ENCODE measurements at regions not wholly inside any gene's neighbourhood (a gene's known extent, or its start where the extent isn't known, plus 50 kb on each side); places are given as distances from the start of the nearest gene placed in this dataset.

DNA sequence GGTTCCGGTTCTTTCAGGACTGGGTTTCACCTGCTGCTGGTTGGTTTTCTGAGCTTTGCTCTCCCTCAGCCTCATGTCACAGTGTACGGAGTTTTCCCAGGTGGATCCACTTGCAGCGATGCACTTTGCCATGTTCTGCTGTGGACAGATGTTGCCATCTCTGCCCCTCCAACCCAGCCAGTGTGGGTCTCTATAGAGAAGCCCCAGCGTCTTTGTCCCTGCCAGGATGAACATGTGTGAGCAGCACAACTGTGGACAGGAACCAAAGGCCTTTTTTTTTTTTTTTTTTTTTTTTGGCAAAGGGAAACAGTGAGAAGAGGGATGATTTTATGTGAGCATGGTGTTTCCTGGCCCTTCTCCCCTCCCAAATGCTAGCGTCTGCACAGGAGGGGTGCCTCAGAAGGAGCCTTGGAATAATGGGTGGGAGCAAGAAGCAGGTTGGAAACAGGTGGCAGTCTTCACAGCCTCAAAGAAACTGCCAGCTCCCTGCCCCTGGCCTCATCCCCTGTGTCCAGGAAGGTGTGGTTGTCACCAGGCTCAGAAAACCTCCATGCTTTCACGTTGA, 106.5 kb downstream of the RPS24 start:
- in situ Hi-C loops (cut with HindIII; ENCODE audit: low sequenced_read_pairs): no loop called here
- no peak for DNase-seq (ENCODE audit: low read depth)
- H3K4me3 ChIP-seq (ENCODE audit: low read depth, low read length): no peak overlapping the region
- TF ChIP-seq, protein P1, sequence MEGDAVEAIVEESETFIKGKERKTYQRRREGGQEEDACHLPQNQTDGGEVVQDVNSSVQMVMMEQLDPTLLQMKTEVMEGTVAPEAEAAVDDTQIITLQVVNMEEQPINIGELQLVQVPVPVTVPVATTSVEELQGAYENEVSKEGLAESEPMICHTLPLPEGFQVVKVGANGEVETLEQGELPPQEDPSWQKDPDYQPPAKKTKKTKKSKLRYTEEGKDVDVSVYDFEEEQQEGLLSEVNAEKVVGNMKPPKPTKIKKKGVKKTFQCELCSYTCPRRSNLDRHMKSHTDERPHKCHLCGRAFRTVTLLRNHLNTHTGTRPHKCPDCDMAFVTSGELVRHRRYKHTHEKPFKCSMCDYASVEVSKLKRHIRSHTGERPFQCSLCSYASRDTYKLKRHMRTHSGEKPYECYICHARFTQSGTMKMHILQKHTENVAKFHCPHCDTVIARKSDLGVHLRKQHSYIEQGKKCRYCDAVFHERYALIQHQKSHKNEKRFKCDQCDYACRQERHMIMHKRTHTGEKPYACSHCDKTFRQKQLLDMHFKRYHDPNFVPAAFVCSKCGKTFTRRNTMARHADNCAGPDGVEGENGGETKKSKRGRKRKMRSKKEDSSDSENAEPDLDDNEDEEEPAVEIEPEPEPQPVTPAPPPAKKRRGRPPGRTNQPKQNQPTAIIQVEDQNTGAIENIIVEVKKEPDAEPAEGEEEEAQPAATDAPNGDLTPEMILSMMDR (IDR thresholded peaks at IDR 0.05; ENCODE audit: low read depth, low read length, missing control alignments): no peak

DNA sequence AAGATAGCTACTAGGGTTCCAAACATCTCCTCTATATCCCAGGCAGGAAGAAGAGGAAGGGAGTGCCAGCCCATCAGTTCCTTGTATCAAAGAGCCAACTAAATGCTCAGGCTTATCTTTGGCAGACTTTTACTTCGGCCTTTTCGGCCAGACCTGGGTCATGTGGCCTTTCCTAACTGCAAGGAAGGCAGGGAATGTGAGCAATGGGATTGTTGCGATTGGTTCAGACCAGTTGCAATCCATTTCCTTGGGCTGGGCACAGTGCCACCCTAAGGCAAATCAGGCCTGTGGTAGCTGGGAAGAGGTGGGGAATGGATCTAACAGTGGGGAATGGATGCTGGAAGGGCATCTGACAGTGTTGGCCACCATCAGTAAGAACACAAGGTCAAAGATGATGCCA, 109.9 kb downstream of the RPS24 start:
- no peak overlapping the region for H3K4me3 ChIP-seq (ENCODE audit: low read depth, low read length)
- in situ Hi-C loops (cut with HindIII; ENCODE audit: low sequenced_read_pairs): no loop called here
- no peak for DNase-seq (ENCODE audit: low read depth)
- TF ChIP-seq, protein P1 (IDR thresholded peaks at IDR 0.05; ENCODE audit: low read depth, low read length, missing control alignments): no peak

DNA sequence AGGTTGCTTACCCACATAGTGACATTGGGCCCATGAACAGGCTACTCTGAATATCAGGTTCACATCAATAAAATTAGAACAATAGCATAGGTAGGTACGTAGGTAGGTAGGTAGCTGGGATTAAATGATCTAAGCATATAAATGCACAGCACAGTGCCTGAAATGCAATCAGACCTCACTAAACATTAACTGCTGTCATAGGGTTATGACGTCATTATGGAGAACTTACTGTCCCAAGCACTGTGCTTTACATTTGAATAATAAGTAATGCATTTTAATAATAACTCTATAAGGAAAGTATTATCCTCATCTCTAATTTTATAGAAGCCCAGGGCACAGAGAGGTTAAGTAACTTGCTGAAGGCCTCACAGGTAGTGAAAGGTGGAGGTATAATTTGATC, 112.5 kb downstream of the RPS24 start:
- H3K4me3 ChIP-seq (ENCODE audit: low read depth, low read length): no peak overlapping the region
- in situ Hi-C loops (cut with HindIII; ENCODE audit: low sequenced_read_pairs): no loop called here
- TF ChIP-seq, protein P1 (IDR thresholded peaks at IDR 0.05; ENCODE audit: low read depth, low read length, missing control alignments): no peak
- DNase-seq (ENCODE audit: low read depth): no peak

DNA sequence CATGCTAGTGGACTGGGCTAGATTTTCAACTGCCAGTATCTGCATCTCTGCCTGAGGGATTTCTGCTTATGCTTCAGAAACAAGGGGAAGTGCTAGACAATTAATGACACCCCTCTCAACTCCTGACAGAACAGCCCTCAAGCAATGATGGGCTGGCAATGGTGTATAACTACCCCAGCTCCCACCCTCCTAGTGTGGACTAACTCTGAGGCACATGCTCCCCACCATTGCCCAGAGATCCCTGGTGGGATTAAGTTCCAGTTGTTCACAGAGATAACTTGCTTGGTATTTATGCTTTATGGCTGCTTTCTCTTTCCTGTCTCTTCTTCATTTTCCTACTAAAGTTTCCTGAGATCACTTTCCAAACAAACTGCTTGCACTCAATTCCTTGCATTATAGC, 113.5 kb downstream of the RPS24 start:
- no peak for DNase-seq (ENCODE audit: low read depth)
- in situ Hi-C loops (cut with HindIII; ENCODE audit: low sequenced_read_pairs): no loop called here
- TF ChIP-seq, protein P1 (IDR thresholded peaks at IDR 0.05; ENCODE audit: low read depth, low read length, missing control alignments): no peak
- no peak overlapping the region for H3K4me3 ChIP-seq (ENCODE audit: low read depth, low read length)

GRCh38 chr10:78148216-78148960, 114.7 kb downstream of the RPS24 start:
- H3K4me3 ChIP-seq (ENCODE audit: low read depth, low read length): no peak overlapping the region
- DNase-seq (ENCODE audit: low read depth): no peak
- in situ Hi-C loops (cut with HindIII; ENCODE audit: low sequenced_read_pairs): no loop called here
- TF ChIP-seq, protein P1 (IDR thresholded peaks at IDR 0.05; ENCODE audit: low read depth, low read length, missing control alignments): no peak

- TF ChIP-seq, protein P1 (IDR thresholded peaks at IDR 0.05; ENCODE audit: low read depth, low read length, missing control alignments): no peak
- in situ Hi-C loops (cut with HindIII; ENCODE audit: low sequenced_read_pairs): no loop called here
- no peak overlapping the region for H3K4me3 ChIP-seq (ENCODE audit: low read depth, low read length)
- no peak for DNase-seq (ENCODE audit: low read depth)
Observed at GRCh38 chr10:78148961-78149612, 115.4 kb downstream of the RPS24 start.
